Hepatocyte (in vitro differentiated cells): ENCODE measurements at regions not wholly inside any gene's neighbourhood (a gene's known extent, or its start where the extent isn't known, plus 50 kb on each side); places are given as distances from the start of the nearest gene placed in this dataset.

Experiments
- CTCF ChIP-seq: fragments of 200-600 bp; sonication (generic); IDR thresholded peaks from 2 replicates; pipeline ENCODE4 v1.5.1; 2016; ENCODE audit warnings: antibody characterized with exemption, mild to moderate bottlenecking; ENCODE audit not compliant: poor library complexity
- EZH2 ChIP-seq: fragments of 200-600 bp; sonication (generic); IDR thresholded peaks from 2 replicates; pipeline ENCODE4 v1.6.1; 2016; ENCODE audit warnings: antibody characterized with exemption, mild to moderate bottlenecking, borderline replicate concordance

GRCh38 chr12:90209029-90209428, 500.4 kb upstream of the ATP2B1 start:
- TF ChIP-seq CTCF = no peak
- TF ChIP-seq EZH2 = no peak
